Vagina (tissue), 2 donors: ENCODE measurements at regions not wholly inside any gene's neighbourhood (a gene's known extent, or its start where the extent isn't known, plus 50 kb on each side); places are given as distances from the start of the nearest gene placed in this dataset.

ENCODE experiments used
- DNase-seq, 2 donors: peaks; one replicate each; pipeline ENCODE4 v3.0.0-alpha.2; 2017; ENCODE audit errors: extremely low spot score in 2 of 2
- H3K27ac ChIP-seq: fragments of 200-600 bp; sonication (generic); one replicate; pipeline ENCODE4 v1.5.1; 2019
- H3K27me3 ChIP-seq: fragments of 200-600 bp; sonication (generic); one replicate; pipeline ENCODE4 v1.5.1; 2019
- H3K36me3 ChIP-seq, 2 donors: fragments of 200-600 bp; sonication (generic); one replicate each; pipeline ENCODE4 v1.5.1; 2017 to 2019
- H3K4me1 ChIP-seq: fragments of 200-600 bp; sonication (generic); one replicate; pipeline ENCODE4 v1.5.1; 2019
- H3K4me3 ChIP-seq, 2 donors: fragments of 200-600 bp; sonication (generic); 1 replicate in 1 of 2; 2 replicates in 1 of 2; pipeline ENCODE4 v1.5.1; 2016 to 2019
- H3K9me3 ChIP-seq: fragments of 200-600 bp; sonication (generic); one replicate; pipeline ENCODE4 v1.5.1; 2019
- POLR2A ChIP-seq, 2 donors: fragments of 450-650 bp; IDR thresholded peaks; one replicate each; pipeline ENCODE4 v1.6.1; 2017; ENCODE audit warnings: antibody characterized with exemption in 2 of 2, mild to moderate bottlenecking in 2 of 2, moderate library complexity in 2 of 2
- POLR2AphosphoS5 ChIP-seq, 2 donors: sonication (generic); formaldehyde crosslinking; IDR thresholded peaks; one replicate each; pipeline ENCODE4 v1.9.0; 2017; ENCODE audit warnings: antibody characterized with exemption in 2 of 2, mild to moderate bottlenecking in 2 of 2, low read depth in 1 of 2; ENCODE audit not compliant: insufficient read depth in 1 of 2
- intact Hi-C: fragments of 100-400 bp; cut with DNase I; formaldehyde crosslinking; loops from one replicate; pipeline ENCODE4 v1.15.1; 2023
- TF ChIP-seq, protein P1 (sequence below), 3 experiments: fragments of 450-650 bp in 2 of 3; fragments of 200-600 bp in 1 of 3; sonication (generic) in 1 of 3; IDR thresholded peaks; one replicate each; pipeline ENCODE4 v1.5.1; 2017 to 2019; ENCODE audit warnings: antibody characterized with exemption in 3 of 3, mild to moderate bottlenecking in 2 of 3, moderate library complexity in 2 of 3

DNA sequence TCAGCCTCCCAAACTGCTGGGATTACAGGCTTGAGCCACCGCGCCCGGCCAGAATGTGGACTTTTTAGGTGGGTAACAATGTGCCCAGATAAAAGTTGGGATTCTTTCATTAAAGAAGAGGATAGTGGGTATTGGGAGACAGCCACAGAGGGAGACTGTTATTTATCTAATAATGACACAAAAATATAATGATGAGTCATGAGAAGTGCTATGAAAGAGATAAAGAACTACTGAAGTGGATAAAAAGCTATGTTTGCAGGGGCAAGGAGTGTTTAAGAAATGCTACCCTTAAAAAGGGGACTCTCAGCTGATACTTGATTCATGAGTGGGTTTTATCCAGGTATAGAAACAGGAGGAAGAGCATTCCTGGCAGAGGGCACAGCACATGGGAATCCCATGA lies 143.6 kb upstream of the ERCC6L2 start:
- TF ChIP-seq POLR2A (IDR thresholded peaks at IDR 0.05) = no peak
- TF ChIP-seq, protein P1, sequence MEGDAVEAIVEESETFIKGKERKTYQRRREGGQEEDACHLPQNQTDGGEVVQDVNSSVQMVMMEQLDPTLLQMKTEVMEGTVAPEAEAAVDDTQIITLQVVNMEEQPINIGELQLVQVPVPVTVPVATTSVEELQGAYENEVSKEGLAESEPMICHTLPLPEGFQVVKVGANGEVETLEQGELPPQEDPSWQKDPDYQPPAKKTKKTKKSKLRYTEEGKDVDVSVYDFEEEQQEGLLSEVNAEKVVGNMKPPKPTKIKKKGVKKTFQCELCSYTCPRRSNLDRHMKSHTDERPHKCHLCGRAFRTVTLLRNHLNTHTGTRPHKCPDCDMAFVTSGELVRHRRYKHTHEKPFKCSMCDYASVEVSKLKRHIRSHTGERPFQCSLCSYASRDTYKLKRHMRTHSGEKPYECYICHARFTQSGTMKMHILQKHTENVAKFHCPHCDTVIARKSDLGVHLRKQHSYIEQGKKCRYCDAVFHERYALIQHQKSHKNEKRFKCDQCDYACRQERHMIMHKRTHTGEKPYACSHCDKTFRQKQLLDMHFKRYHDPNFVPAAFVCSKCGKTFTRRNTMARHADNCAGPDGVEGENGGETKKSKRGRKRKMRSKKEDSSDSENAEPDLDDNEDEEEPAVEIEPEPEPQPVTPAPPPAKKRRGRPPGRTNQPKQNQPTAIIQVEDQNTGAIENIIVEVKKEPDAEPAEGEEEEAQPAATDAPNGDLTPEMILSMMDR (IDR thresholded peaks at IDR 0.05) = no peak
- no peak for TF ChIP-seq POLR2AphosphoS5 (IDR thresholded peaks at IDR 0.05; ENCODE audit: insufficient read depth in 1 of 2, low read depth in 1 of 2)
- Histone ChIP-seq H3K27ac (no peak overlapping the region), H3K4me3 (no peak overlapping the region), H3K27me3 (no peaks in the 10 kb centered on the region), H3K4me1 (no peaks in the 10 kb centered on the region), H3K9me3 (no peaks in the 10 kb centered on the region), H3K36me3 (no peaks in the 10 kb centered on the region)
- intact Hi-C loops = loop anchor here (5.0 kb wide), 1 partner anchor 485 kb away; no protein-coding TSS in a partner anchor
- no peak for DNase-seq

DNA sequence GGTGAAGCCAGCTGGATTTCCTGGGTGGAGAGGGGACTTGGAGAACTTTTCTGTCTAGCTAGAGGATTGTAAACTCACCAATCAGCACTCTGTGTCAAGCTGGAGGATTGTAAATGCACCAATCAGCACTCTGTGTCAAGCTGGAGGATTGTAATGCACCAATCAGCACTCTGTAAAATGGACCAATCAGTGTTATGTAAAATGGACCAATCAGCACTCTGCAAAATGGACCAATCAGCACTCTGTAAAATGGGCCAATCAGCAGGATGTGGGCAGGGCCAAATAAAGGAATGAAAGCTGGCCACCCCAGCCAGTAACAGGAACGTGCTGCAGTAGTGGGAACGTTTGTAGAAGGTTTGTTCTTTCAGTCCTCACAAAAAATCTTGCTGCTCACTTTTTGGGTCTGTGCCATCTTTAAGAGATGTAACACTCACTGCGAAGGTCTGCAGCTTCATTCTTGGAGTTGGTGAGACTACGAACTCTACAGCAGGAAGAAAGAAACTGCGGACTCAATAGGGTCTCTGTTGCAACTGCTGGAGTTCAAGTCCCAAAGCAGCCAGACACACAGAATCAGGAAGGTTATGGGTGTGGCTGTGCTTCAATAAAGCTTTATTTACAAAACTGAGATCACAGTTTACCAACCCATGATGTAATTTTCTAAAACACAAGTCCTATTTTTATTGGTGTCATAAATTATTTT lies 145.7 kb upstream of the ERCC6L2 start:
- TF ChIP-seq, protein P1 (IDR thresholded peaks at IDR 0.05) = no peak
- TF ChIP-seq POLR2A (IDR thresholded peaks at IDR 0.05) (no peak), POLR2AphosphoS5 (IDR thresholded peaks at IDR 0.05; ENCODE audit: insufficient read depth in 1 of 2, low read depth in 1 of 2) (no peak)
- Histone ChIP-seq H3K36me3 (no peaks in the 10 kb centered on the region), H3K4me3 (no peak overlapping the region), H3K27me3 (no peaks in the 10 kb centered on the region), H3K27ac (no peak overlapping the region), H3K9me3 (no peaks in the 10 kb centered on the region), H3K4me1 (no peaks in the 10 kb centered on the region)
- intact Hi-C loops = loop anchor here (5.0 kb wide), 1 partner anchor 487 kb away; no protein-coding TSS in a partner anchor
- DNase-seq = no peak

DNA sequence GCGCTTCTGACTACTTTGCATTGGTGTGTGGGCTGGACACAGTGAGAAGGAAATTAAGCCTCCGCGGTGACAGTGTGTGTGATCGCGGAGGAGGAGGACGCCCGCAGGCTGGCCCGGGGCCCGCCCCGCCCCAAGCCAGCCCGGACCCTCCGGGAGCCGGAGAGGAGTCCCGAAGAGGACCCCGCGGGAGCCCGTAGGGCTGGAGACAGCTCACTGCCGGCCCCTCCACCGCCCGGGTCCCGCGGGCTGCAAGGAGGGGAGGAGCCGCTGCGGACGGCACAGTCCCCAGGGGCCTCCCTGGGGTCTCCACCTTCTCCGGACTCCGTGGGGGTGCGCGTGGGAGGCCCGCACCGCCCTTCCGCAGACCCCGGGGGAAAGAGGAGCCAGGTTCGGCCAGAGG lies 146.4 kb upstream of the ERCC6L2 start:
- intact Hi-C loops = no loop called here
- TF ChIP-seq POLR2A (IDR thresholded peaks at IDR 0.05) (no peak), POLR2AphosphoS5 (IDR thresholded peaks at IDR 0.05; ENCODE audit: insufficient read depth in 1 of 2, low read depth in 1 of 2) (no peak)
- TF ChIP-seq, protein P1 (IDR thresholded peaks at IDR 0.05) = no peak
- Histone ChIP-seq H3K4me3 (no peak overlapping the region), H3K4me1 (no peaks in the 10 kb centered on the region), H3K27ac (no peak overlapping the region), H3K9me3 (no peaks in the 10 kb centered on the region), H3K36me3 (no peaks in the 10 kb centered on the region), H3K27me3 (no peaks in the 10 kb centered on the region)
- DNase-seq = no peak

DNA sequence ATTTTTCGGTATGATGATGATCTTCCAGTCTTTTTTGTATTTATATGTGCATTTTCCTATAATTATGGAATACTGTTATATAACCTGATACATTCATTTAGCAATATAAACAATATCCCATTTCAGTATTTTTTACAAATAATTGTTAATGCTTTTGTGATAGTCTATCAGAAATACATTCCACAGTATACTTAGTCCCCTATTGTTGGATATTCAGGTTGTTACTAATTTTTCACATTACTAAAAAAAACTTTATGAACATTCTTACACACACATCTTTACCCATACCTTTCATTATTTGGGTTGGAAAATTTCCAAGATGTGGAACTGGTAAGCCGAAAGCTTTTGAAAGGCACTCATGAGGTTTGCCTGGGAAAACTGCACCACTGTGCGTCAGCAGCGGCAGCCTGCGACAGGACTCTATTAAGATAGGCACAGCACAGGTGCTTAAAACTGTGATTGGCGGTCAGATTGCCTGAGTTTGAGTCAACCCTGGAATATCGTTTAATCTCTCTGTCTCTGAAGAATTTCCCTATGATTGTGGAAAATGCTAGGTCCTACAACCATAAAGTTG lies 147.5 kb upstream of the ERCC6L2 start:
- no peaks in the 10 kb centered on the region for H3K27me3 ChIP-seq
- H3K4me1 ChIP-seq = no peaks in the 10 kb centered on the region
- intact Hi-C loops = no loop called here
- no peak for TF ChIP-seq POLR2AphosphoS5 (IDR thresholded peaks at IDR 0.05; ENCODE audit: insufficient read depth in 1 of 2, low read depth in 1 of 2)
- TF ChIP-seq POLR2A (IDR thresholded peaks at IDR 0.05) = no peak
- TF ChIP-seq, protein P1 (IDR thresholded peaks at IDR 0.05) = no peak
- H3K4me3 ChIP-seq = no peak overlapping the region
- no peak overlapping the region for H3K27ac ChIP-seq
- H3K9me3 ChIP-seq = no peaks in the 10 kb centered on the region
- H3K36me3 ChIP-seq = no peaks in the 10 kb centered on the region
- DNase-seq = no peak

DNA sequence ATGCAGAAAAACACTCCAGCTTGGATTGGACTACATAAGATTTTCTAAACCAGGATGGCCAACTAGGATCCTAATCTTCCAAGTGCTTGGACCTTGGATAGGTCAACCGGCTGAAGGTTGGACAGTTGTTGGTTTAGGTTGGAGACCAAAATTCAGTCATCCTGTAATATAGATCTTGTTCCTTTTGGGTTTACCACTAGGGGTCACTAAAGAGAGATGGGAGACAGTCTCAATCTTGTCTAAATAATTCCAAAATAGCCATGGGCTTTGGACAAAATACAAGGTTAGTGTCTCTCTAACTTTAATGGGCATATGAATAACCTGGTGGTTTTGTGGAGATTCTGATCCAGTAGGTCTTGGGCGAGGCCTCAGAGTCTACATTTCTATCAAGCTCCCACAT lies 148.7 kb upstream of the ERCC6L2 start:
- intact Hi-C loops = no loop called here
- Histone ChIP-seq H3K27me3 (no peaks in the 10 kb centered on the region), H3K9me3 (no peaks in the 10 kb centered on the region), H3K4me3 (no peak overlapping the region), H3K27ac (no peak overlapping the region), H3K4me1 (no peaks in the 10 kb centered on the region), H3K36me3 (no peaks in the 10 kb centered on the region)
- DNase-seq = no peak
- TF ChIP-seq POLR2A (IDR thresholded peaks at IDR 0.05) (no peak), POLR2AphosphoS5 (IDR thresholded peaks at IDR 0.05; ENCODE audit: insufficient read depth in 1 of 2, low read depth in 1 of 2) (no peak)
- TF ChIP-seq, protein P1 (IDR thresholded peaks at IDR 0.05) = peak; percentile 31 to 55 (median 42)
